Mammary epithelial cell (primary cell): ENCODE measurements at regions not wholly inside any gene's neighbourhood (a gene's known extent, or its start where the extent isn't known, plus 50 kb on each side); places are given as distances from the start of the nearest gene placed in this dataset.

Experiments used
- EZH2 ChIP-seq: IDR thresholded peaks from 2 replicates; pipeline ENCODE4 v1.6.1; 2012; ENCODE audit warnings: low read length, inconsistent platforms, borderline replicate concordance
- TF ChIP-seq, protein P1 (sequence below), 2 donors: IDR thresholded peaks in 1 of 2; conservative IDR thresholded peaks in 1 of 2; 2 replicates each; pipeline ENCODE4 v1.5.1; 2011 to 2012; ENCODE audit warnings: inconsistent platforms in 2 of 2, low read length in 2 of 2, mild to moderate bottlenecking in 2 of 2, control low read depth in 1 of 2, low read depth in 1 of 2; ENCODE audit not compliant: insufficient read depth in 1 of 2; ENCODE audit errors: extremely low read depth in 1 of 2

DNA sequence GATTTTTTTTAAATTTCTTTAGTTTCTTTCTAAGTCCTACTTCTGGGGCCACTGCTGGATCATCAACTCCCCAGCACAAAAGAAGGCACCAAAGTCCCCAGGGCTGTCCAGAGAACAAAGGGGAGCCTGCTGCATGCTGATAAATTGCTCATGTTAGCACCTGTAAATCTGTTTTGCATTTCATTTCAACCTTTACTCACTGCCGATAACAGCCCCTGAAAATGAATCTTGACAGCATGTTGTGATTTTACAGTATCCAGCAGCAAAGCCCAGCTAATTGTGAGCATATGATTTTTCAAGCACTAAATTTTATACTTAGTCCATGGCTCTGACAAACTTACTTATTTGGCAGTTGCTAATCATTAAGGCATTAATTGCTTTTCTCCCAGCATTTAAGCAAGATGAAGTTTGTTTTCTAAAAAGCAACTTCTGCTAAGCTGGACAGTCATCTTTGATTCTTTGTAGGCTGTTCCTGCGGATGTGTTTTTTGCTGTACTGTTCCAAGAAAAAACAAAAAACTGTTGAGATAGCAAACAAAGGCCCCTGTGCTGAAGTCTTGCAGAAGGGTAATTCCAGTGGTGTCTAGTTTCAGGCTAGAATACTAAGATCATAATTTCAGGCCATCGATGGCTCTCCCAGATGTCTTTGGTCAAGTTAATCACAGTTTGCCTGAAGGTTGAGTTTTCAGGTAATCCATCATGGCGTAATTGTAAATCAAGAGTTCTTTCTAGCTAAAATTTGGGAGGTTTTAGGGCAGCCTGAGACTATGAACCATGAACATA is 73.1 kb upstream of the GAS1 start:
- TF ChIP-seq, protein P1, sequence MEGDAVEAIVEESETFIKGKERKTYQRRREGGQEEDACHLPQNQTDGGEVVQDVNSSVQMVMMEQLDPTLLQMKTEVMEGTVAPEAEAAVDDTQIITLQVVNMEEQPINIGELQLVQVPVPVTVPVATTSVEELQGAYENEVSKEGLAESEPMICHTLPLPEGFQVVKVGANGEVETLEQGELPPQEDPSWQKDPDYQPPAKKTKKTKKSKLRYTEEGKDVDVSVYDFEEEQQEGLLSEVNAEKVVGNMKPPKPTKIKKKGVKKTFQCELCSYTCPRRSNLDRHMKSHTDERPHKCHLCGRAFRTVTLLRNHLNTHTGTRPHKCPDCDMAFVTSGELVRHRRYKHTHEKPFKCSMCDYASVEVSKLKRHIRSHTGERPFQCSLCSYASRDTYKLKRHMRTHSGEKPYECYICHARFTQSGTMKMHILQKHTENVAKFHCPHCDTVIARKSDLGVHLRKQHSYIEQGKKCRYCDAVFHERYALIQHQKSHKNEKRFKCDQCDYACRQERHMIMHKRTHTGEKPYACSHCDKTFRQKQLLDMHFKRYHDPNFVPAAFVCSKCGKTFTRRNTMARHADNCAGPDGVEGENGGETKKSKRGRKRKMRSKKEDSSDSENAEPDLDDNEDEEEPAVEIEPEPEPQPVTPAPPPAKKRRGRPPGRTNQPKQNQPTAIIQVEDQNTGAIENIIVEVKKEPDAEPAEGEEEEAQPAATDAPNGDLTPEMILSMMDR (conservative IDR thresholded peaks at IDR 0.05 in 1 of 2, IDR thresholded peaks at IDR 0.05 in 1 of 2; ENCODE audit: extremely low read depth in 1 of 2, insufficient read depth in 1 of 2, low read depth in 1 of 2, low read length in 2 of 2), result no peak
- no peak for TF ChIP-seq EZH2
